ENCODE measurements at regions not wholly inside any gene's neighbourhood (a gene's known extent, or its start where the extent isn't known, plus 50 kb on each side); places are given as distances from the start of the nearest gene placed in this dataset.
"Not testable (repeated sequence)": the region's sequence is repeated elsewhere in the genome, so short reads cannot be mapped to it uniquely, and the experiment has no call there.

DNA sequence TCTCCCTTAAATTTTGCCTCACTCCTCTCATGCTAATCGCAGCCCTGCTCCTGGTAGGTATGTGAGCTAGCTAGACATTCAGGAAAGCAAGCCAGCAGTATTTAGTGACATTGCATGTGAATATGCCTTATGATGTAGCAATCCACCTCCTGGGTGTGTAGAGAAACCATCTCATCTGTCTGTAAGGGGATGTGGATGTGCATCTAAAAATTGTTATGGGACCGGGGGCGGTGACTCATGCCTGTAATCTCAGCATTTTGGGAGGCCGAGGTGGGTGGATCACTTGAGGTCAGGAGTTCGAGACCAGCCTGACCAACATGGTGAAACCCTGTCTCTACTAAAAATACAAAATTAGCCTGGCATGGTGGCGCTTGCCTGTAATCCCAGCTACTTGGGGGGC, 60.1 kb upstream of the KIT start:
- CTCF ChIA-PET; H3K4me1 ChIP-seq (ENCODE audit: control insufficient read depth in 1 of 2, extremely low read depth in 1 of 2, insufficient read depth in 2 of 2, low read length in 2 of 2); H3K4me3 Mint-ChIP-seq; H3K4me1 Mint-ChIP-seq; H3K9me3 ChIP-seq; H3K36me3 Mint-ChIP-seq; ATAC-seq (replicated peaks in 1 of 4); POLR2A ChIA-PET; H3K27me3 Mint-ChIP-seq; H3K27ac Mint-ChIP-seq; H3K27ac ChIP-seq (ENCODE audit: low read length); H3K9me3 Mint-ChIP-seq; H3K36me3 ChIP-seq (ENCODE audit: control insufficient read depth in 2 of 2, extremely low read depth in 1 of 2, insufficient read depth in 1 of 2, low read length in 1 of 2); H3K4me3 ChIP-seq (ENCODE audit: control insufficient read depth in 1 of 2, extremely low read depth in 1 of 2, low read length in 1 of 2); H3K27me3 ChIP-seq (replicated peaks in 1 of 2; ENCODE audit: control insufficient read depth in 2 of 2, extremely low read depth in 1 of 2, insufficient read depth in 2 of 2, low read length in 1 of 2); DNase-seq: not testable (repeated sequence)
- WGBS (ENCODE audit: insufficient coverage): no CpG with 5 or more reads among the region's 6 CpGs

DNA sequence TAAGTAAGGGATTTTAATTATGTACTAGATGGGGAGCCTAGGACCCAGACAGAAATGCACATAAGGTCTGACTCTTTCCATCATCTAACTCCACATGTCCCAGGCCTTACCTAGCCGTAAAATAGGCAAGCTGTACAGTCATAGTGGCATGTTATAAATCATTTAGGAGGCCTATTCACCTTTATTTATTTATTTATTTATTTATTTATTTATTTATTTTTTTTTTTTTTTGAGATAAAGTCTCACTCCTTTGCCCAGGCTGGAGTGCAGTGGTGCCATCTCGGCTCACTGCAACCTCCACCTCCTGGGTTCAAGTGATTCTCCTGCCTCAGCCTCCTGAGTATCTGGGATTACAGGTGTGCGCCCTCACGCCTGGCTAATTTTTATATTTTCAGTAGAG, 55.6 kb upstream of the KIT start:
- ATAC-seq (replicated peaks in 1 of 4): not testable (repeated sequence)

DNA sequence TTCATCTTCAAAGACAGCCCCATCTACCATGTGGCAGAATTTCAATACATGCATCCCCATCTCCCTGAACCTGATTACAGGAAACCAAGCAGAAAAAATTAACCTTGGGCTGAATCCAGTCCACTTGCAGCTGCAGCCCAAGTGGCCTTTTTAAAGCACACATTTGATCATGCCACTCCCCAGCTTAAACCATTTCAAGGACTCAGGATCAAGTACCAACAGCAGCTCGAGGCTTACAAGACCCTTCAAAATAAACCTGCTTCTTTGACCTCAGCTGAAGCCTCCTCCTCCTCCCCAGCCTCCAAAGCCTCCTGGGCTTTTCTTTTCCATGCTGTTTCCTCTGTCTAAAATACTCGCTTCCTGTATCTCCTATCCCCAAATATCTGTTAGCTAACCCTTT, 50.7 kb upstream of the KIT start:
- DNase-seq (no peak), ATAC-seq (replicated peaks in 1 of 4) (no peak)
- H3K27me3 Mint-ChIP-seq: peaks cover 5 to 11% of the 10 kb centered on the region in 2 donors
- Histone ChIP-seq H3K4me1 (ENCODE audit: control insufficient read depth in 1 of 2, extremely low read depth in 1 of 2, insufficient read depth in 2 of 2, low read length in 2 of 2) (no peaks in the 10 kb centered on the region), H3K9me3 (no peaks in the 10 kb centered on the region), H3K27me3 (replicated peaks in 1 of 2; ENCODE audit: control insufficient read depth in 2 of 2, extremely low read depth in 1 of 2, insufficient read depth in 2 of 2, low read length in 1 of 2) (peaks cover 0 to 3% of the 10 kb centered on the region in 2 experiments), H3K27ac (ENCODE audit: low read length) (no peak overlapping the region), H3K4me3 (ENCODE audit: control insufficient read depth in 1 of 2, extremely low read depth in 1 of 2, low read length in 1 of 2) (no peak overlapping the region), H3K36me3 (ENCODE audit: control insufficient read depth in 2 of 2, extremely low read depth in 1 of 2, insufficient read depth in 1 of 2, low read length in 1 of 2) (no peaks in the 10 kb centered on the region)
- WGBS (ENCODE audit: insufficient coverage): 56% methylated on average over 2 of the region's 2 CpGs
- H3K4me1 Mint-ChIP-seq: no peaks in the 10 kb centered on the region
- CTCF ChIA-PET: no interaction called here
- H3K36me3 Mint-ChIP-seq: no peaks in the 10 kb centered on the region
- H3K4me3 Mint-ChIP-seq: no peak overlapping the region
- no peak overlapping the region for H3K27ac Mint-ChIP-seq
- POLR2A ChIA-PET: no interaction called here
- no peaks in the 10 kb centered on the region for H3K9me3 Mint-ChIP-seq

More for the DNA sequence above, 55.6 kb upstream of the KIT start:
- H3K4me3 Mint-ChIP-seq; H3K36me3 ChIP-seq (ENCODE audit: control insufficient read depth in 2 of 2, extremely low read depth in 1 of 2, insufficient read depth in 1 of 2, low read length in 1 of 2); H3K27ac ChIP-seq (ENCODE audit: low read length); H3K4me1 Mint-ChIP-seq; H3K27ac Mint-ChIP-seq; H3K4me1 ChIP-seq (ENCODE audit: control insufficient read depth in 1 of 2, extremely low read depth in 1 of 2, insufficient read depth in 2 of 2, low read length in 2 of 2); H3K4me3 ChIP-seq (ENCODE audit: control insufficient read depth in 1 of 2, extremely low read depth in 1 of 2, low read length in 1 of 2); H3K27me3 ChIP-seq (replicated peaks in 1 of 2; ENCODE audit: control insufficient read depth in 2 of 2, extremely low read depth in 1 of 2, insufficient read depth in 2 of 2, low read length in 1 of 2); H3K36me3 Mint-ChIP-seq; DNase-seq; H3K27me3 Mint-ChIP-seq; H3K9me3 Mint-ChIP-seq; H3K9me3 ChIP-seq; POLR2A ChIA-PET; CTCF ChIA-PET: not testable (repeated sequence)
- WGBS (ENCODE audit: insufficient coverage): 89% methylated on average over 3 of the region's 4 CpGs

DNA sequence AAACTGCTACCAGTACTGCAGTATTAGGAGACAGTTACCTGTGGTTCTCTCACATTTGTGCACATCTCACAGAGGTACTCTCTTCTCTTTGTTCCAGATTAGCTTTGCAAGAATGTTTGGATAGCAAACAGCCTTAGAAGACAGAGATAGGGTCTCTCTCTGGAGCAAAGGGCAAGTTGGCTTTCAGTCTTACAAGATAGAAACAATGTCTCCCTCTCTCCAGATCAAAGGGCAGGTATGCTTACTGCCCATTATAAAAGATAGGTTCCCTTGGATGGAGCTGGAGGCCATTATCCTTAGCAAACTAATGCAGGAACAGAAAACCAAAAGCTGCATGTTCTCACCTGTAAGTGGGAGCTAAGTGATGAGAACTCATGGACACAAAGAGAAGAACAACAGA, 50.2 kb upstream of the KIT start:
- no peaks in the 10 kb centered on the region for H3K36me3 ChIP-seq (ENCODE audit: control insufficient read depth in 2 of 2, extremely low read depth in 1 of 2, insufficient read depth in 1 of 2, low read length in 1 of 2)
- no peak for ATAC-seq (replicated peaks in 1 of 4)
- Mint-ChIP-seq H3K27me3 (peaks cover 5 to 11% of the 10 kb centered on the region in 2 donors), H3K36me3 (no peaks in the 10 kb centered on the region), H3K4me1 (no peaks in the 10 kb centered on the region), H3K27ac (no peak overlapping the region), H3K9me3 (no peaks in the 10 kb centered on the region), H3K4me3 (no peak overlapping the region)
- ChIA-PET CTCF (no interaction called here), POLR2A (no interaction called here)
- DNase-seq: no peak
- no peaks in the 10 kb centered on the region for H3K4me1 ChIP-seq (ENCODE audit: control insufficient read depth in 1 of 2, extremely low read depth in 1 of 2, insufficient read depth in 2 of 2, low read length in 2 of 2)
- no peak overlapping the region for H3K27ac ChIP-seq (ENCODE audit: low read length)
- H3K9me3 ChIP-seq: no peaks in the 10 kb centered on the region
- H3K27me3 ChIP-seq (replicated peaks in 1 of 2; ENCODE audit: control insufficient read depth in 2 of 2, extremely low read depth in 1 of 2, insufficient read depth in 2 of 2, low read length in 1 of 2): peaks cover 0 to 3% of the 10 kb centered on the region in 2 experiments
- no peak overlapping the region for H3K4me3 ChIP-seq (ENCODE audit: control insufficient read depth in 1 of 2, extremely low read depth in 1 of 2, low read length in 1 of 2)
